Esophagus squamous epithelium (tissue), 4 donors: ENCODE measurements at regions not wholly inside any gene's neighbourhood (a gene's known extent, or its start where the extent isn't known, plus 50 kb on each side); places are given as distances from the start of the nearest gene placed in this dataset.

ENCODE experiments used
- CTCF ChIP-seq, 6 experiments: fragments of 450-650 bp in 4 of 6; fragments of 200-600 bp in 2 of 6; sonication (generic) in 2 of 6; IDR thresholded peaks; one replicate each; pipeline ENCODE4 v1.5.1; 2016 to 2019; ENCODE audit warnings: antibody characterized with exemption in 6 of 6, mild to moderate bottlenecking in 4 of 6, moderate library complexity in 4 of 6
- POLR2A ChIP-seq, 4 donors: fragments of 450-650 bp; IDR thresholded peaks; one replicate each; pipeline ENCODE4 v1.6.1; 2017; ENCODE audit warnings: antibody characterized with exemption in 4 of 4, mild to moderate bottlenecking in 4 of 4, moderate library complexity in 3 of 4

- TF ChIP-seq CTCF (IDR thresholded peaks at IDR 0.05) (no peak), POLR2A (IDR thresholded peaks at IDR 0.05) (no peak)
Observed at GRCh38 chr17:34740565-34741520, 161.5 kb downstream of the TMEM132E start.
